ENCODE measurements at regions not wholly inside any gene's neighbourhood (a gene's known extent, or its start where the extent isn't known, plus 50 kb on each side); places are given as distances from the start of the nearest gene placed in this dataset.
A peak's percentile ranks its signal among the peaks of the same experiment; 100 is the strongest.

DNA sequence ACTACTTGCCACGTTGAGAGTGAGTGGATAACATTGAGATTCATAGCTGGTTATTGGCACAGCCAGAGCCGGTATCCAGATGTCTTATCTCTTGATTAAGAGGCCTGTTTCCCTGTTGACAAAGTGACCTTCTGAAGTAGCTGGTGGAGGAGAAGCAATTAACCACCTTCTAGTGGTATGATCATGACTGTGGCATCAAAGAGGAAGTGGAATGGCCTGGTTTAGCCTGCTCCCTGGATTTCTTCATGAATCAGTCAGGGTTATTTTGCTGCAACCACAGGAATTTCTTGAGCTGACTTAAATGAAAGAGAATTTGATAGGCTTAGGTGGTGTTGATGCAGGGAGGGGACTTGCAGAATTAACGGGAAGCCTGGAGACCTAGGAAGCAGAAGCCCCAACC lies 398.3 kb downstream of the MFSD1 start (continued):
- TF ChIP-seq REST (IDR thresholded peaks at IDR 0.05; ENCODE audit: borderline replicate concordance) (no peak), SMC3 (conservative IDR thresholded peaks at IDR 0.05; ENCODE audit: poor library complexity) (no peak)

DNA sequence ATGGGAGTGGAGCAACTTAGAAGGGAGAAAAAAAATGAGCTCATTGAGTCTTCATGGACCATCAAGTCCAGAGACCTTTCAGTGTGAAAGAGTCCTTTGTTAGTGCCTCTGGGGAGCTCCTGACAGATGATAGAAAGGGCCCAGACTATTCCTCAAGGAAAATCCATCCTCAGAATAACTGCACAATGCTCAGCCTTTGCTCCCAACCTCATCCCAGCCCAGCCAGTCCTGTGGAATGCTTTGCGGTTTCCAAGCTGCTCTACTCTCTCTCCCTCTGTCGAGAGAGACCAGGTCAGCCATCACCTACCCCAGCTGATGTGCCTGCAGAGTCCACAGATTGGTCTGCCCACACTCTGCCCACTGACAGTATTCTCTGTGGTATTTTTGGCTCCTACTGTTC lies 406.2 kb downstream of the MFSD1 start:
- Histone ChIP-seq H4K20me1 (ENCODE audit: insufficient read depth) (no peaks in the 10 kb centered on the region), H3F3A (ENCODE audit: insufficient read depth, low read length, poor library complexity, severe bottlenecking) (no peaks in the 10 kb centered on the region), H3K9me3 (ENCODE audit: low read length) (no peaks in the 10 kb centered on the region), H3K27me3 (ENCODE audit: insufficient read depth, low read depth, low read length) (no peaks in the 10 kb centered on the region), H3K9me2 (ENCODE audit: insufficient read depth, low read length) (no peaks in the 10 kb centered on the region), H3K9ac (ENCODE audit: low read length) (no peak overlapping the region), H2AFZ (ENCODE audit: low read depth, low read length) (no peak overlapping the region), H3K36me3 (ENCODE audit: insufficient read depth, low read length) (no peaks in the 10 kb centered on the region), H3K4me2 (ENCODE audit: low read length) (no peak overlapping the region), H3K4me3 (ENCODE audit: low read length) (no peak overlapping the region), H3K27ac (ENCODE audit: low read length) (peak overlapping the region; percentile 70), H3K79me2 (replicated peaks; ENCODE audit: insufficient read depth, low read length) (no peaks in the 10 kb centered on the region)
- TF ChIP-seq POLR2AphosphoS5 (IDR thresholded peaks at IDR 0.05) (peak; percentile 28), REST (IDR thresholded peaks at IDR 0.05; ENCODE audit: borderline replicate concordance) (peak; percentile 96), SMC3 (conservative IDR thresholded peaks at IDR 0.05; ENCODE audit: poor library complexity) (no peak), MXI1 (conservative IDR thresholded peaks at IDR 0.05; ENCODE audit: poor library complexity, severe bottlenecking) (no peak), RAD21 (conservative IDR thresholded peaks at IDR 0.05) (no peak)

DNA sequence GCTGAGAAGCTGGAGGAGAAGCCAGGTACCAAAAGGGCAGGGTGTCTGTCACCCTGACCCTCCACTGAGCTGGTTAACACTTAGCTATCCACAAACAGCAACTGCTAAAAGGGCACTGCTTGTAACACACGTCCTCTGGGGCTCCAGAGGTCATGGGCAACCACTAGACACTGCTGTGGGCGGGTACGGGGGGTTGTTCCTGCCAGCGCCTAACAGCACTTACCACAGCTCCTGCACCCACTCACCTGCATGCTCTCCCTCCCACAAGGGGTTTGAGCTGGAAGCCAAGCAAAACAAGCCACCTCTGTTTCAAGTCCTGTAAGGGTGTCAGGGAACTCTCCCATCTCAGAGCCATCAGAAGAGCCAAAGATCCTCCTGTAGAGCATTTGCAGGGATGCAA lies 407.6 kb downstream of the MFSD1 start:
- Histone ChIP-seq H3K27me3 (ENCODE audit: insufficient read depth, low read depth, low read length) (no peaks in the 10 kb centered on the region), H3K9me3 (ENCODE audit: low read length) (no peaks in the 10 kb centered on the region), H2AFZ (ENCODE audit: low read depth, low read length) (no peak overlapping the region), H3K4me3 (ENCODE audit: low read length) (no peak overlapping the region), H3K36me3 (ENCODE audit: insufficient read depth, low read length) (no peaks in the 10 kb centered on the region), H3F3A (ENCODE audit: insufficient read depth, low read length, poor library complexity, severe bottlenecking) (no peaks in the 10 kb centered on the region), H3K27ac (ENCODE audit: low read length) (no peak overlapping the region), H4K20me1 (ENCODE audit: insufficient read depth) (no peaks in the 10 kb centered on the region), H3K9ac (ENCODE audit: low read length) (no peak overlapping the region), H3K79me2 (replicated peaks; ENCODE audit: insufficient read depth, low read length) (no peaks in the 10 kb centered on the region), H3K9me2 (ENCODE audit: insufficient read depth, low read length) (no peaks in the 10 kb centered on the region), H3K4me2 (ENCODE audit: low read length) (no peak overlapping the region)
- no peak for TF ChIP-seq TAF1 (IDR thresholded peaks at IDR 0.05; ENCODE audit: low read depth)
- no peak for TF ChIP-seq CTCF (IDR thresholded peaks at IDR 0.05; ENCODE audit: poor library complexity, severe bottlenecking)
- TF ChIP-seq RAD21 (conservative IDR thresholded peaks at IDR 0.05): no peak
- no peak for TF ChIP-seq REST (IDR thresholded peaks at IDR 0.05; ENCODE audit: borderline replicate concordance)
- TF ChIP-seq EP300 (conservative IDR thresholded peaks at IDR 0.05; ENCODE audit: poor library complexity, severe bottlenecking): no peak
- no peak for TF ChIP-seq POLR2AphosphoS5 (IDR thresholded peaks at IDR 0.05)
- TF ChIP-seq SMC3 (conservative IDR thresholded peaks at IDR 0.05; ENCODE audit: poor library complexity): no peak
- no peak for TF ChIP-seq MXI1 (conservative IDR thresholded peaks at IDR 0.05; ENCODE audit: poor library complexity, severe bottlenecking)
- no peak for TF ChIP-seq EZH2 (IDR thresholded peaks at IDR 0.05; ENCODE audit: borderline replicate concordance, insufficient read depth, low read length, poor library complexity, severe bottlenecking)

Measured in neural cell (in vitro differentiated cells).